Osteoblast (primary cell): ENCODE measurements at regions not wholly inside any gene's neighbourhood (a gene's known extent, or its start where the extent isn't known, plus 50 kb on each side); places are given as distances from the start of the nearest gene placed in this dataset.

Source experiments
- DNase-seq: peaks from one replicate; pipeline ENCODE4 v3.0.0; 2011; ENCODE audit warnings: low spot score, mixed read lengths; ENCODE audit not compliant: insufficient read length; ENCODE audit errors: missing footprints
- H2AFZ ChIP-seq: 2 replicates; pipeline ENCODE4 v1.6.0; 2011; ENCODE audit warnings: mild to moderate bottlenecking, low read length
- H3K27ac ChIP-seq: 2 replicates; pipeline ENCODE4 v1.5.1; 2011; ENCODE audit warnings: mild to moderate bottlenecking, low read depth, low read length, moderate library complexity
- H3K27me3 ChIP-seq: 2 replicates; pipeline ENCODE4 v1.6.0; 2012; ENCODE audit warnings: mild to moderate bottlenecking, control low read depth, inconsistent platforms, low read length, moderate library complexity; ENCODE audit not compliant: insufficient read depth
- H3K36me3 ChIP-seq: 2 replicates; pipeline ENCODE4 v1.5.1; 2011; ENCODE audit warnings: mild to moderate bottlenecking, low read length, control low read depth, moderate library complexity; ENCODE audit not compliant: insufficient read depth
- H3K4me1 ChIP-seq: 2 replicates; pipeline ENCODE4 v1.5.1; 2011; ENCODE audit warnings: mild to moderate bottlenecking, low read length, control low read depth, moderate library complexity; ENCODE audit not compliant: insufficient read depth
- H3K4me2 ChIP-seq: 2 replicates; pipeline ENCODE4 v1.6.0; 2011; ENCODE audit warnings: mild to moderate bottlenecking, low read length; ENCODE audit not compliant: insufficient read depth
- H3K4me3 ChIP-seq: fragments of 200-600 bp; sonication (generic); 3 replicates; pipeline ENCODE4 v1.5.1; 2012; ENCODE audit warnings: mild to moderate bottlenecking, low read length, inconsistent platforms; ENCODE audit not compliant: insufficient read depth
- H3K79me2 ChIP-seq: 2 replicates; pipeline ENCODE4 v1.6.0; 2012; ENCODE audit warnings: mild to moderate bottlenecking, low read length, control low read depth, inconsistent platforms; ENCODE audit not compliant: insufficient read depth
- H3K9me3 ChIP-seq: 2 replicates; pipeline ENCODE4 v1.5.1; 2011; ENCODE audit warnings: low read depth, low read length, control low read depth
- H4K20me1 ChIP-seq: 2 replicates; pipeline ENCODE4 v1.6.0; 2012; ENCODE audit warnings: mild to moderate bottlenecking, low read length, control low read depth; ENCODE audit not compliant: insufficient read depth
- CTCF ChIP-seq: IDR thresholded peaks from 2 replicates; pipeline ENCODE4 v1.5.1; 2011; ENCODE audit warnings: mild to moderate bottlenecking, low read depth, low read length, moderate library complexity; ENCODE audit errors: extremely low read depth

GRCh38 chr7:106425017-106425719, 140.4 kb upstream of the NAMPT start:
- no peaks in the 10 kb centered on the region for H3K36me3 ChIP-seq
- peak overlapping the region; percentile 38 for H2AFZ ChIP-seq

GRCh38 chr7:106424476-106425016, 139.8 kb upstream of the NAMPT start:
- no peak overlapping the region for H2AFZ ChIP-seq
- no peak overlapping the region for H3K4me3 ChIP-seq
- H3K4me1 ChIP-seq: peaks cover 30% of the 10 kb centered on the region
- H3K27me3 ChIP-seq: no peaks in the 10 kb centered on the region
- no peaks in the 10 kb centered on the region for H3K9me3 ChIP-seq
- H4K20me1 ChIP-seq: no peaks in the 10 kb centered on the region
- H3K27ac ChIP-seq: peak overlapping the region; percentile 90
- no peak for TF ChIP-seq CTCF
- DNase-seq: no peak
- H3K79me2 ChIP-seq: no peaks in the 10 kb centered on the region
- H3K4me2 ChIP-seq: peak overlapping the region; percentile 75
- no peaks in the 10 kb centered on the region for H3K36me3 ChIP-seq

More at GRCh38 chr7:106425017-106425719, 140.4 kb upstream of the NAMPT start:
- H3K27ac ChIP-seq: peak overlapping the region; percentile 90
- no peak for TF ChIP-seq CTCF
- peak overlapping the region; percentile 75 for H3K4me2 ChIP-seq
- DNase-seq: peak; percentile 89
- peak overlapping the region; percentile 43 for H3K4me3 ChIP-seq
- H4K20me1 ChIP-seq: no peaks in the 10 kb centered on the region
- H3K4me1 ChIP-seq: peaks cover 30% of the 10 kb centered on the region
- H3K9me3 ChIP-seq: no peaks in the 10 kb centered on the region
- H3K79me2 ChIP-seq: no peaks in the 10 kb centered on the region
- no peaks in the 10 kb centered on the region for H3K27me3 ChIP-seq

GRCh38 chr7:106423821-106424475, 139.2 kb upstream of the NAMPT start:
- H3K4me2 ChIP-seq: no peak overlapping the region
- H3K9me3 ChIP-seq: no peaks in the 10 kb centered on the region
- peak overlapping the region; percentile 90 for H3K27ac ChIP-seq
- no peak for TF ChIP-seq CTCF
- no peaks in the 10 kb centered on the region for H3K79me2 ChIP-seq
- H3K4me3 ChIP-seq: no peak overlapping the region
- no peak overlapping the region for H2AFZ ChIP-seq
- H3K27me3 ChIP-seq: no peaks in the 10 kb centered on the region
- no peaks in the 10 kb centered on the region for H4K20me1 ChIP-seq
- peaks cover 30% of the 10 kb centered on the region for H3K4me1 ChIP-seq
- DNase-seq: no peak
- H3K36me3 ChIP-seq: no peaks in the 10 kb centered on the region

- H3K4me2 ChIP-seq: no peak overlapping the region
- H3K27me3 ChIP-seq: no peaks in the 10 kb centered on the region
- H3K4me1 ChIP-seq: peaks cover 30% of the 10 kb centered on the region
- H2AFZ ChIP-seq: no peak overlapping the region
- H3K79me2 ChIP-seq: no peaks in the 10 kb centered on the region
- H3K36me3 ChIP-seq: no peaks in the 10 kb centered on the region
- no peak overlapping the region for H3K4me3 ChIP-seq
- no peaks in the 10 kb centered on the region for H4K20me1 ChIP-seq
- H3K9me3 ChIP-seq: no peaks in the 10 kb centered on the region
- H3K27ac ChIP-seq: no peak overlapping the region
- TF ChIP-seq CTCF: no peak
- no peak for DNase-seq
Measured at GRCh38 chr7:106423111-106423510, 138.3 kb upstream of the NAMPT start.
